ENCODE measurements at regions not wholly inside any gene's neighbourhood (a gene's known extent, or its start where the extent isn't known, plus 50 kb on each side); places are given as distances from the start of the nearest gene placed in this dataset.
"Not testable (repeated sequence)": the region's sequence is repeated elsewhere in the genome, so short reads cannot be mapped to it uniquely, and the experiment has no call there.

DNA sequence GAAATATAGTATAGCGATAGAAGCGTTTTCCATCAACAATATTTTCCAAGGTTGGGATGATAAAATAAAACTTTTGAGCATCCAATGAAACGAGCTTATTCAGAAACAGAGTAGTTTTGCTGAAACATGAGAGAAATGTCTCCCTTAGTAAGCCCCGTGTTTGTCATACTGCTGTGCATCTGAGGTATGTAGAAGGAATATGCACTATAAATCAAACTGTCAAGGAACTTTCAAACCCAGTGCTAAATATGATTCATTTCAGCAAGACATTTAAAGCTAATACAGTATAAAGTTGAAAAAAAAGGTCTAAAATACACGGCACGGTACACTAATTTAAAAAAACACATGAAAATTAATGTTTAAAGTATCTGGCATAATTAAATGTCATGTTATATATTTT, 546.2 kb downstream of the SLITRK5 start:
- no peak for DNase-seq

GRCh38 chr13:88217883-88218282, 546.7 kb downstream of the SLITRK5 start:
- DNase-seq: no peak

GRCh38 chr13:88223958-88224357, 552.8 kb downstream of the SLITRK5 start:
- no peak for DNase-seq

- DNase-seq: no peak
Measured at GRCh38 chr13:88235441-88235840, 564.3 kb downstream of the SLITRK5 start.

GRCh38 chr13:88246239-88246638, 575.1 kb downstream of the SLITRK5 start:
- no peak for DNase-seq

DNA sequence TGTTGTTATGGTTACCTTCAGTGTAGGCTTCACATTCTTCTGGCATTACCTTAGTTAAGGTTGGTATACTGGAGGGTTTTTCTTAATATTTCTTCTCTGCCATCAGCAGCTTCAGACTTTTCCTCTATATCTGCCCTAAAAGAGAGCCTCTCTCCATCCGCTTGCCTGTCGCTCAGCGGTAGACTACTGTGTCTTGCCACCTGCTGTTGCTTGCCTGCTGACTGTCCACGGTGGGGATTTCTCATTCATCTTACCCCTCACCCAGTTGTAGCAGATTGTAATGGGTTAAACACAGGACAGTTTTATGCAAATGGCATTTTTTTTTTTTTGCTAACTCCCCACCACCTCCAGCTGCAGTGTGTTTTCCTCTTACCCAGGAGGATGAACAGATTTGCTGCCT, 577.2 kb downstream of the SLITRK5 start:
- no peak for DNase-seq

GRCh38 chr13:88257706-88258105, 586.5 kb downstream of the SLITRK5 start:
- DNase-seq: no peak

GRCh38 chr13:88263808-88264207, 592.6 kb downstream of the SLITRK5 start:
- no peak for DNase-seq

DNA sequence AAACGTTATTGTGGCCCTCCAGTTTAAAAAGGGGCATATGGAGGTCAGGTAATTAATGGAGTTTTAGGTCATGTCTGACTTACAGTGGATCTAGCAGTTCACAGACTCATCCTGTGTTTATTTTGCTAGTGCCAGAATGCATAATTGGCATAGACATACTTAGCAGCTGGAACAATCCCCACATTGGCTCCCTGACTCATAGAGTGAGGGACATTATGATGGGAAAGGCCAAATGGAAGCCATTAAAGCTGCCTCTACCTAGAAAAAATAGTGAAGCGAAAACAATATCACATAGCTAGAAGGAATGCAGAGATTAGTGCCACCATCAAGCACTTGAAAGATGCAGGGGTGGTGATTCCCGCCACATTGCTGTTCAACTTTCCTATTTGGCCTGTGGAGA, 610.7 kb downstream of the SLITRK5 start:
- DNase-seq: no peak

GRCh38 chr13:88285329-88285728, 614.2 kb downstream of the SLITRK5 start:
- no peak for DNase-seq

DNA sequence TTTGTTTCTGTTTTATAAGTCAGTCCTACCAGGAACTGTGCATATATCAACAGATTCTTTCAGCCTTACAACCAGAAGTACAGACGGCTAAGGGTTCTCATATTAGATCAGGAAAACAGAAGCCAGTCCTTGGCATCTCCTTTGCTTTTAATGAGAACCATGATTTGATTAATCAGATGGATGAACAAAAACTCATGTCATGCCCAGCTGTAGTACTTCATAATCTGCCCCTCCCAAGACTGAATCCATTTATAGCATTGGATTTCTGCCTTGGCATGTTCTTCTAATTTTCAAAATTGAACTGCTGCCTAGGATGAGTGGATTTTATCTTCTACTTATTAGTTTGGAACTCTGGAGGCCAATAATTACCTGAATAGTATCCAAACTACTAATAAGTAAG, 617.2 kb downstream of the SLITRK5 start:
- DNase-seq: no peak

DNA sequence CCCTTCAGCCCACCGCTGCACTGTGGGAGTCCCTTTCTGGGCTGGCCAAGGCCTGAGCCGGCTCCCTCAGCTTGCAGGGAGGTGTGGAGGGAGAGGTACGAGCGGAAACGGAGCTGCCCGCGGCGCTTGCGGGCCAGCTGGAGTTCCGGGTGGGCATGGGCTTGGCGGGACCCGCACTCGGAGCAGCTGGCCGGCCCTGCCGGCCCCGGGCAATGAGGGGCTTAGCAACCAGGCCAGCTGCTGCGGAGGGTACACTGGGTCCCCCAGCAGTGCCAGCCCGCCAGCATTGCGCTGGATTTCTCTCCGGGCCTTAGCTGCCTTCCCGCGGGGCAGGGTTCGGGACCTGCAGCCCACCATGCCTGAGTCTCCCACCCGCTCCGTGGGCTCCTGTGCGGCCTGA, 620.6 kb downstream of the SLITRK5 start:
- not testable (repeated sequence) for DNase-seq

DNA sequence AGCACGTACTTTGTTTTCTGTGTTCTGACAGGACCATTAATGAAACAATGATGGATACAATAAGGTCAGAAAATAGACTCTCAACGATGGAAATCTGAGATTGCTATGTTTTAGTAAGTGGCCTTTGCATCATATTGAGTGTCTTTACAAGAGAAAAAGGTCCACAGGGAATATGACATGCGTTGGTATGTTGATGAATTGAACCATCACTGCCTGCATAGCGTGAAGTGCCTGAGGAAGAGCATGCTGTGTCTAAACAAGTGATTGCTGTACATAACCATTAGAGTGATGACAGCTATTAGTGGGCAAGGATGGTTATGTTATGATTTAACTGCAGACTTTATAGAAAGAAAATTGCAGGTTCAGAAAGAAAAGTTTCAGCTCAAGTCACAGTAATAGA, 623.2 kb downstream of the SLITRK5 start:
- DNase-seq: no peak

GRCh38 chr13:88303157-88303556, 632.0 kb downstream of the SLITRK5 start:
- DNase-seq: no peak

DNA sequence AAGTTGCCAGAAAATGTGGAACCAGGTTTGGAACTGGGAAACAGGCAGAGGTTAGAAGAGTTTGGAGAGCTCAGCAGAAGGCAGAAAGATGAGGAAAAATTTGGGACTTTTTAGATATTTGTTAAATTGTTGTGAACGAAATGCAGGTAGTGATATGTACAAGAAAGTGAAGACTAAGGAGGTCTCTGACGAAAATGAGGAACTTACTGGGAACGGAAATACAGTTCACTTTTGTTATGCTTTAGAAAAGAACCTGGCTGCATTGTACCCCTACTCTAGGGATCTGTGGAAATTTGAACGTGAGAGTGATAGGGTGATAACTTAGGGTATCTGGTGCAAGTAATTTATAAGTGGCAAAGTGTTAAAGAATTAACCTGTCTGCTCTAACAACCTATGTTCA, 632.4 kb downstream of the SLITRK5 start:
- DNase-seq: no peak

DNA sequence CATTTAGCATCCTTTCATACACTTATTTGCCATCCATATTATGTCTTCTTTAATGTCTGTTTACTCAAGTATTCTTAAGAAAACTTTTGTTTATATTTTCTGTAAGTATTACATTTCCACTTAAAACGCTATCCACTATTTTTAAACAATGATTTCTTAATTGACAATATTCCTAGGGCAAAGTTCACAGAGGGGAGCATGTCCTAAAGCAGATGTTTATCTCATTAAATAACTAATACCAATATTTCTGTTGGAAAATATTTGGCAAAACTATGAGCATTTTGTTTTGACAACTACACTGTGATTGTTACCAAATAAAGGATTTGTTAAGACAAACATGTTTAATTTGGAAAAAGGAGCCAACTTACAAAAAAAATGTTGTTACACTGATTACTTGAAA, 643.3 kb downstream of the SLITRK5 start:
- no peak for DNase-seq

- no peak for DNase-seq
Measured at GRCh38 chr13:88329066-88329465, 657.9 kb downstream of the SLITRK5 start.

DNA sequence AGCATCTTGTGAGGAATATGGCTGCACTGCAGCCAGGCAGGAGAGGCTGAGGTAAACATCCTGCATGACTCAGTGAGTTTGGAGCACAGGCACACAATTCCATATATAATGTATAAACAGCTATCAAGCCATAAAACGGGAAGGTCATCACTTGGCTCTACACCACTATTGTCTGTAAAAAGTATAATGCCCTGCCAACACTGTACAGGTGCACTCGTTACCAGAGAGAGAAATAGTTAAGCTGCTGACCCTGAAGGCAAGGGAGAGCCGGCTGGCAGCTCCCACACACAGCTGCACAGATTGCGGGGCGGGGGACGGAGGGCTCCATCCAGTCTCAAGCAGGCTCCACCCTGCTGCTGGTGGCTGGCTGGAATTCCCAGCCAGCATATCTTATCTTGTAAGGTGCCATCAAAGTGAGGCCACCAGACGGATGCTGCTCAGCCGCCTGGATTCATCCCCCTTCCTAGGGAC, 668.1 kb downstream of the SLITRK5 start:
- no peak for DNase-seq

- no peak for DNase-seq
Measured at GRCh38 chr13:88345171-88345847, 674.1 kb downstream of the SLITRK5 start.

- no peak for DNase-seq
Measured at GRCh38 chr13:88360761-88361160, 689.6 kb downstream of the SLITRK5 start.

DNA sequence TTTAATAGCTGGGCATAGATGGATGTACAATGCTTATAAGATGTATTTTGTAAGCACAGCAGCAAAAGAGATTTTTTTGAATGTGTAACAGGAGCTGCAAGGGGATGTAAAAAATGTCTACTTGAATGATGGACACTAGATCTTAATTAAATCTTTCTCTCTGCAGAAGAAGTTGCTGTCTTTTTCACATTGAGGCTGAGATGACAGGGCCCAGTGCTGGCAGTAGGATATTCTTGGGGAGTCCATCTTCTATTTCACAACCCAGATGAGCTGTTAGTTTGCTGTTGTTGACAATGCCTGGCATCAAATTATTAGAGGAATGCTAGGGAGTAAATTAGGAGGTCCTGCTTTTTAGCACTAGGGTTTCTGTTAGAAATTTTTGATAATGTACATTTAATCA, 698.7 kb downstream of the SLITRK5 start:
- DNase-seq: no peak

GRCh38 chr13:88376760-88377388, 705.7 kb downstream of the SLITRK5 start:
- DNase-seq: no peak

GRCh38 chr13:88377852-88378251, 706.7 kb downstream of the SLITRK5 start:
- DNase-seq: no peak

- DNase-seq: no peak
Measured at GRCh38 chr13:88384542-88384941, 713.4 kb downstream of the SLITRK5 start.

Measured in hypothalamus (tissue), 51 donors.